ENCODE measurements at regions not wholly inside any gene's neighbourhood (a gene's known extent, or its start where the extent isn't known, plus 50 kb on each side); places are given as distances from the start of the nearest gene placed in this dataset.
"Not testable (repeated sequence)": the region's sequence is repeated elsewhere in the genome, so short reads cannot be mapped to it uniquely, and the experiment has no call there.

DNA sequence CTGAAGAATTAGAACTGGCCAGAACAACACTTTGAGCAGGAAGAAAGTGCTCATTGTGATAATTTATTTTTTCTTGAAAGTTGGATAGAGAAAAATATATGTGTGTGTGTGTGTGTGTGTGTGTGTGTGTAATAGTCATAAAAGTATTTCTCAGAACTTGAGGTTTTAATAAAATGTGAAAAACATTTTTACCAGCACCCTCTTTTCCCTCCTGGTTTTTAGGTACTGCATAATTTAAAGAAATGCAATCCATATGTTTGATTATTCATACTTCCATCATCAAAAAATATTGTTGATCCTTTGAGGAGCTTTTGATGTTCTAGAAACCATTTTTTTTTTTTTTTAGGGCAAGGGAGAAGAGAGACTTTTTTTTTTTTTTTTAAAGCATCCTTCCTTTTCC, 66.8 kb upstream of the JUN start:
- Histone ChIP-seq H3K9me3 (ENCODE audit: control insufficient read depth, insufficient read depth, low read length) (no peaks in the 10 kb centered on the region), H3K4me3 (ENCODE audit: low read depth, low read length) (no peak overlapping the region), H3K27ac (ENCODE audit: low read depth, low read length) (no peak overlapping the region), H3K27me3 (ENCODE audit: control insufficient read depth, insufficient read depth, low read length) (no peaks in the 10 kb centered on the region)
- CTCF ChIA-PET = no interaction called here
- DNase-seq (ENCODE audit: low read depth, low spot score) = no peak
- TF ChIP-seq, protein P1, sequence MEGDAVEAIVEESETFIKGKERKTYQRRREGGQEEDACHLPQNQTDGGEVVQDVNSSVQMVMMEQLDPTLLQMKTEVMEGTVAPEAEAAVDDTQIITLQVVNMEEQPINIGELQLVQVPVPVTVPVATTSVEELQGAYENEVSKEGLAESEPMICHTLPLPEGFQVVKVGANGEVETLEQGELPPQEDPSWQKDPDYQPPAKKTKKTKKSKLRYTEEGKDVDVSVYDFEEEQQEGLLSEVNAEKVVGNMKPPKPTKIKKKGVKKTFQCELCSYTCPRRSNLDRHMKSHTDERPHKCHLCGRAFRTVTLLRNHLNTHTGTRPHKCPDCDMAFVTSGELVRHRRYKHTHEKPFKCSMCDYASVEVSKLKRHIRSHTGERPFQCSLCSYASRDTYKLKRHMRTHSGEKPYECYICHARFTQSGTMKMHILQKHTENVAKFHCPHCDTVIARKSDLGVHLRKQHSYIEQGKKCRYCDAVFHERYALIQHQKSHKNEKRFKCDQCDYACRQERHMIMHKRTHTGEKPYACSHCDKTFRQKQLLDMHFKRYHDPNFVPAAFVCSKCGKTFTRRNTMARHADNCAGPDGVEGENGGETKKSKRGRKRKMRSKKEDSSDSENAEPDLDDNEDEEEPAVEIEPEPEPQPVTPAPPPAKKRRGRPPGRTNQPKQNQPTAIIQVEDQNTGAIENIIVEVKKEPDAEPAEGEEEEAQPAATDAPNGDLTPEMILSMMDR (IDR thresholded peaks at IDR 0.05; ENCODE audit: low read depth, low read length) = no peak
- POLR2A ChIA-PET = no interaction called here

DNA sequence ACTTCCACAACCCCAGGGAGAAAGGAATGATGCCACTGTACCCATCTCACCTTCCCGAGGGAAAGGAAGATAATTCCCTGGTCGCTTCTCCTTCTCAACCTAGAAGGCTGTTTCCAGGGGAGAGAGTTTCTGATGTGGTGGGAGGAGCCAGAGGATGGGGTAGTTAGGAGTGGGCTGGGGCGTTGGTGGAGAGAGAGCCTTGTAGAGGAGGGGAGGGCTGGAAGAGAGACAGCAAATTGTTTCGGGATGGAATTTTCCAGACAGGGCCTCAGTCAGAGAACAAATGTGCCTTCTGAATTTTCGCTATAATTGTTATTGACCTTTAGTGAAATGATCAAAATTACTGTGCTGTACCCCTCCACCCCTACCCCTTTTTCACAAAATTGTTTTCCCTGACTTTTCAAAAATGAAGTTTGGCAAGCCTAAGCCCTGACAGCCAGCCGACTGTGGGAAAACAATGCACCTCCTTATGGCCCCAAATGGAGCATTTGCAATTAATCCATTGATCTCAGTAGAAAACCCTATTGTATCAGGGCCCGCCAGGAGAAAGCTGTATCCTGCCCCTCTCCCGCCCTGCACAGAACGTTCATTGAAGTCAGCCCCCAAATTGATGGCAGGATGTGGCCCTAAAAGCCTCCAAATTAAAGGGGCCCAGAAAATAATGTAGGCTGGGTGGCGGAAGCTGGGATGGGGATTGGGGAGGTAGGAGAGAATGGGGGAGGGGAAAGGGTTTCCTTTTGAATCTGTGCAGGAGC, 69.1 kb upstream of the JUN start:
- Histone ChIP-seq H3K9me3 (ENCODE audit: control insufficient read depth, insufficient read depth, low read length) (no peaks in the 10 kb centered on the region), H3K27ac (ENCODE audit: low read depth, low read length) (no peak overlapping the region), H3K27me3 (ENCODE audit: control insufficient read depth, insufficient read depth, low read length) (no peaks in the 10 kb centered on the region), H3K4me3 (ENCODE audit: low read depth, low read length) (no peak overlapping the region)
- ChIA-PET CTCF (no interaction called here), POLR2A (no interaction called here)
- TF ChIP-seq, protein P1 (IDR thresholded peaks at IDR 0.05; ENCODE audit: low read depth, low read length) = no peak
- no peak for DNase-seq (ENCODE audit: low read depth, low spot score)

DNA sequence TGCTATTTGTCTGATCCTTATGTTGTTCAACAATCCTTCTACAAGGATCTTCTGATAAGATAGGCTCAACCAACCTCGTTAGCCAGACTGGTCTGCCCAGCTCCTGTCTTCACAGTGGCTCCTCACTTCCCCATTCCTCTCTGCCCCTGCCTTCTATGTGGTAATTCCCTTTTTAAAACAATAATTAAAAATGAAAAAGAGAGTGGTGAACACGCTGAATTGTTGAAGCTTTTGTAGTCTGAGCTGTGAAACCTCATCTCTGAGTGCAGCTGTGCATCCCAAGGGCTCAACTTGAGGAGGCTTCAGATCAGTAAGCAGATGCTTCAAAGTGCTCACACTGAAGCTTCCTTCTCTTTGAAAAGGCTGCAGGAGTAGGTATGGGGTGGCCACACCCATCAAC, 70.7 kb upstream of the JUN start:
- H3K9me3 ChIP-seq (ENCODE audit: control insufficient read depth, insufficient read depth, low read length) = no peaks in the 10 kb centered on the region
- ChIA-PET POLR2A (no interaction called here), CTCF (no interaction called here)
- no peak overlapping the region for H3K27ac ChIP-seq (ENCODE audit: low read depth, low read length)
- TF ChIP-seq, protein P1 (IDR thresholded peaks at IDR 0.05; ENCODE audit: low read depth, low read length) = no peak
- DNase-seq (ENCODE audit: low read depth, low spot score) = no peak
- no peaks in the 10 kb centered on the region for H3K27me3 ChIP-seq (ENCODE audit: control insufficient read depth, insufficient read depth, low read length)
- H3K4me3 ChIP-seq (ENCODE audit: low read depth, low read length) = no peak overlapping the region

DNA sequence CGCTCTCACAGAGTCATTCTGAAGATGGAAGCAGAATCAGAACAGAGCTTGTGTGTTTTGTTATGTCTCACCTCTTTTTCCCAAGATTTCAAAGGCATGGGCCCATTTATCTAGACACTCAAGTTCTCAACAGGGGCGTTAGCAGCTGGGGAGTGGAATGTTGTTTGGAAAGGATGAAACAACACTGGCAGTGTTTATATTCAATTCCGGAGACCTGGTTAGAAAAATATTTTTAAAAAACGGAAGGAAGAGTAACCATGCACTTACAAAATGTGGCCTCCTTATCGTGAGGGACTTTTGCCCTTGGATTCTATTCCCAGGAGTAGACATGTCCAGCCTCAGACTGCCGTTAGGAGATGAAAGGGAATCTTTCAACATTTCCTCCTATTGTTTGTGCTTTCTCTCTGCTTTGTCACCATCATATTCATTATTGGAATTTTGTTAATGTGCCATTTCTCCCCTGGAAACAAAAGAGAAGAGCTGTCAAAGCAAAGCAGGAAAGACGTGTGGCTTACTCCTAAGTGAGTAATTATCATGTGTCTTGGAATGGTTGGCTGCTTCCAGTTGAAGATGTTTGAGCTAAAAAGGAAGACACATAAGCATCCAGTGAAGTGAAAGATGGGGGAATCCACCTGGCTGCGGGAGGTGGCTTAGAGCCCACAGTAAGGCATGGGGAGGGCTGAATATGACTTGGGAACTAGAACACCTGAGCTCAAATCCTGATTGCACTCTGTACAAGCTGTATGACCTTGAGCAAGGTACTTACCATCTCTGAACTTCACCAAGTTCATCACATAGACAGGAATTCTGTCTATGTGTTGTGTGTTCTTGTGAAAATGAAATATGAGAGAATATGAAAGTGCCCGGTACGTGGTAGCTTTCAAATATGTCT, 71.7 kb upstream of the JUN start:
- Histone ChIP-seq H3K9me3 (ENCODE audit: control insufficient read depth, insufficient read depth, low read length) (no peaks in the 10 kb centered on the region), H3K27me3 (ENCODE audit: control insufficient read depth, insufficient read depth, low read length) (no peaks in the 10 kb centered on the region), H3K27ac (ENCODE audit: low read depth, low read length) (no peak overlapping the region), H3K4me3 (ENCODE audit: low read depth, low read length) (no peak overlapping the region)
- TF ChIP-seq, protein P1 (IDR thresholded peaks at IDR 0.05; ENCODE audit: low read depth, low read length) = no peak
- ChIA-PET CTCF (interaction anchor here (1.0 kb wide), 1 partner anchor 16 kb away, joined by 3 read pairs; no protein-coding TSS in a partner anchor), POLR2A (no interaction called here)
- no peak for DNase-seq (ENCODE audit: low read depth, low spot score)

DNA sequence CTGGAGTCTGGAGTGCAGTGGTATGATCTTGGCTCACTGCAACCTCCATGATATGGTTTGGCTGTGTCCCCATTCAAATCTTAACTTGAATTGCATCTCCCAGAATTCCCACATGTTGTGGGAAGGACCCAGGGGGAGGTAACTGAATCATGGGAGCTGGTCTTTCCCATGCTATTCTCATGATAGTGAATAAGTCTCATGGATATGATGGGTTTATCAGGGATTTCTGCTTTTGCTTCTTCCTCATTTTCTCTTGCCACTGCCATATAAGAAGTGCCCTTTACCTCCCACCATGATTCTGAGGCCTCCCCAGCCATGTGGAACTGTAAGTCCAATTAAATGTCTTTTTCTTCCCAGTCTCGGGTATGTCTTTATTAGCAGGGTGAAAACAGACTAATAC, 72.4 kb upstream of the JUN start:
- CTCF ChIA-PET = interaction anchor here (1.0 kb wide), 1 partner anchor 17 kb away, joined by 3 read pairs; no protein-coding TSS in a partner anchor
- POLR2A ChIA-PET; H3K27ac ChIP-seq (ENCODE audit: low read depth, low read length); H3K9me3 ChIP-seq (ENCODE audit: control insufficient read depth, insufficient read depth, low read length); H3K4me3 ChIP-seq (ENCODE audit: low read depth, low read length); H3K27me3 ChIP-seq (ENCODE audit: control insufficient read depth, insufficient read depth, low read length); DNase-seq (ENCODE audit: low read depth, low spot score): not testable (repeated sequence)

All from AG04450 (cell line).